ENCODE measurements at regions not wholly inside any gene's neighbourhood (a gene's known extent, or its start where the extent isn't known, plus 50 kb on each side); places are given as distances from the start of the nearest gene placed in this dataset.

DNA sequence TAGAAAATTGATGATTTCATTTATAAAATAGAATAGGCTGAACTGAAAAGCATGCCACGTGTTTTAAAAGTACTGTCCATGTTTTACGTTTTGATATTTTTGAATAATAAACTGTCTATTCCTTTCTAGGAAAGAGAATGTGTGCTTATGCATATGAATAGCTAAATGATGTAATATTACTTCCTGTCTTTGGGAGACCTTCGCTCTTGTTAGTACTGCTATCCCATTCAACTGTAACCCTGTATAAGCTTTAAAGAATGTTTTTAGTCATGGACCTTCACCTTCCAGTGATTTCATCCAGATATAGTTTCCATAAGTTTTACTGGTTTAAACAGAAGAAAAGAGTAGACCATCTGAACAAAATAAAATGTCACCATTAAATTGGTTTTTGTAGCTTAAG lies 274.4 kb upstream of the SEMA3A start:
- TF ChIP-seq CTCF (IDR thresholded peaks at IDR 0.05; ENCODE audit: low read length): no peak
- TF ChIP-seq EZH2 (optimal IDR thresholded peaks at IDR 0.05; ENCODE audit: low read depth, low read length): no peak
- TF ChIP-seq EZH2phosphoT487 (IDR thresholded peaks at IDR 0.05; ENCODE audit: low read length): no peak

All from MM.1S (cell line).